Loucy (cell line): ENCODE measurements at regions not wholly inside any gene's neighbourhood (a gene's known extent, or its start where the extent isn't known, plus 50 kb on each side); places are given as distances from the start of the nearest gene placed in this dataset.

Experiments used
- CTCF ChIP-seq: fragments of 200-600 bp; sonication (generic); conservative IDR thresholded peaks from 2 replicates; pipeline ENCODE4 v1.5.1; 2014; ENCODE audit warnings: mild to moderate bottlenecking, antibody characterized with exemption, low read length
- EZH2phosphoT487 ChIP-seq: fragments of 200-600 bp; IDR thresholded peaks from 2 replicates; pipeline ENCODE4 v1.6.1; 2018; ENCODE audit warnings: antibody characterized with exemption, mild to moderate bottlenecking, moderate library complexity, borderline replicate concordance

GRCh38 chr12:111283521-111283920 is 85.4 kb downstream of the PHETA1 start:
- TF ChIP-seq CTCF (no peak), EZH2phosphoT487 (no peak)
